22Rv1 (cell line): ENCODE measurements at regions not wholly inside any gene's neighbourhood (a gene's known extent, or its start where the extent isn't known, plus 50 kb on each side); places are given as distances from the start of the nearest gene placed in this dataset.
A peak's percentile ranks its signal among the peaks of the same experiment; 100 is the strongest.
"Not testable (repeated sequence)": the region's sequence is repeated elsewhere in the genome, so short reads cannot be mapped to it uniquely, and the experiment has no call there.

Experiments used
- H3K27ac ChIP-seq: fragments of 450-650 bp; 2 replicates; pipeline ENCODE4 v1.5.1; 2017
- CTCF ChIP-seq: fragments of 450-650 bp; IDR thresholded peaks from 2 replicates; pipeline ENCODE4 v1.5.1; 2017; ENCODE audit warnings: mild to moderate bottlenecking
- ZFX ChIP-seq: fragments of 450-650 bp; IDR thresholded peaks from 2 replicates; pipeline ENCODE4 v1.6.1; 2017; ENCODE audit warnings: antibody characterized with exemption, borderline replicate concordance

GRCh38 chr5:54867310-54867944, 118.0 kb downstream of the ESM1 start:
- H3K27ac ChIP-seq, result no peak overlapping the region
- TF ChIP-seq CTCF, result peak; percentile 80
- TF ChIP-seq ZFX, result no peak

GRCh38 chr5:54864911-54865515, 120.4 kb downstream of the ESM1 start:
- H3K27ac ChIP-seq, result not testable (repeated sequence)

- TF ChIP-seq CTCF (no peak), ZFX (no peak)
- no peak overlapping the region for H3K27ac ChIP-seq
Measured at GRCh38 chr5:54862036-54862435, 123.4 kb downstream of the ESM1 start.

GRCh38 chr5:54861212-54861894, 124.0 kb downstream of the ESM1 start:
- no peak overlapping the region for H3K27ac ChIP-seq
- TF ChIP-seq ZFX (no peak), CTCF (no peak)

GRCh38 chr5:54860321-54860720, 125.1 kb downstream of the ESM1 start:
- TF ChIP-seq CTCF, result no peak
- no peak for TF ChIP-seq ZFX

GRCh38 chr5:54859316-54859715, 126.1 kb downstream of the ESM1 start:
- no peak overlapping the region for H3K27ac ChIP-seq
- TF ChIP-seq ZFX, result no peak

More at GRCh38 chr5:54860321-54860720, 125.1 kb downstream of the ESM1 start:
- no peak overlapping the region for H3K27ac ChIP-seq

- TF ChIP-seq ZFX (no peak), CTCF (no peak)
Measured at GRCh38 chr5:54854883-54855581, 130.4 kb downstream of the ESM1 start.

GRCh38 chr5:54852007-54852406, 133.4 kb downstream of the ESM1 start:
- no peak overlapping the region for H3K27ac ChIP-seq
- TF ChIP-seq CTCF, result peak; percentile 11; the same call in 1 of the 2 replicates
- no peak for TF ChIP-seq ZFX

More at GRCh38 chr5:54854883-54855581, 130.4 kb downstream of the ESM1 start:
- H3K27ac ChIP-seq, result no peak overlapping the region
